ENCODE measurements at regions not wholly inside any gene's neighbourhood (a gene's known extent, or its start where the extent isn't known, plus 50 kb on each side); places are given as distances from the start of the nearest gene placed in this dataset.
"Not testable (repeated sequence)": the region's sequence is repeated elsewhere in the genome, so short reads cannot be mapped to it uniquely, and the experiment has no call there.

DNA sequence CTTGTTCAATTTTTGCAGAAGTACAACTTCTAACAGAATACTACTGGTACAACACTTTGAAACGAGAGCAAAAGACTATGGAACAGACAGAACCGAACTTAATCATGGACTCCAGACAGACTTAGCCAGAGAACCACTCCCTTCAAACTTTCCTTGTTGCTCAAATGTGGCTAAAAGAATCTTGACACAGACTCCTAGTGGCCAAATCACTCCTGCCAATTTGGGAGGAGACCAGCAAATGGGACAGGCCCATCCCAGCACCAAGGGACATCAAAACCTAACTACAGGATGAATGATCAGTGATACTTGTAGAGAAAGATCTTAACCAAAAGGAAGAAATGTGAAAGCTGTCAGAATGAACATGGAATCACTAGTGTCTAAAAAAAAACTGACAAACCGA is 154.0 kb downstream of the MATN1 start:
- no peak overlapping the region for H3K4me3 ChIP-seq (ENCODE audit: low read depth, low read length)
- in situ Hi-C loops (cut with HindIII; ENCODE audit: low sequenced_read_pairs): no loop called here
- TF ChIP-seq, protein P1, sequence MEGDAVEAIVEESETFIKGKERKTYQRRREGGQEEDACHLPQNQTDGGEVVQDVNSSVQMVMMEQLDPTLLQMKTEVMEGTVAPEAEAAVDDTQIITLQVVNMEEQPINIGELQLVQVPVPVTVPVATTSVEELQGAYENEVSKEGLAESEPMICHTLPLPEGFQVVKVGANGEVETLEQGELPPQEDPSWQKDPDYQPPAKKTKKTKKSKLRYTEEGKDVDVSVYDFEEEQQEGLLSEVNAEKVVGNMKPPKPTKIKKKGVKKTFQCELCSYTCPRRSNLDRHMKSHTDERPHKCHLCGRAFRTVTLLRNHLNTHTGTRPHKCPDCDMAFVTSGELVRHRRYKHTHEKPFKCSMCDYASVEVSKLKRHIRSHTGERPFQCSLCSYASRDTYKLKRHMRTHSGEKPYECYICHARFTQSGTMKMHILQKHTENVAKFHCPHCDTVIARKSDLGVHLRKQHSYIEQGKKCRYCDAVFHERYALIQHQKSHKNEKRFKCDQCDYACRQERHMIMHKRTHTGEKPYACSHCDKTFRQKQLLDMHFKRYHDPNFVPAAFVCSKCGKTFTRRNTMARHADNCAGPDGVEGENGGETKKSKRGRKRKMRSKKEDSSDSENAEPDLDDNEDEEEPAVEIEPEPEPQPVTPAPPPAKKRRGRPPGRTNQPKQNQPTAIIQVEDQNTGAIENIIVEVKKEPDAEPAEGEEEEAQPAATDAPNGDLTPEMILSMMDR (IDR thresholded peaks at IDR 0.05; ENCODE audit: low read depth, low read length, missing control alignments): no peak
- no peak for DNase-seq (ENCODE audit: low read depth)

DNA sequence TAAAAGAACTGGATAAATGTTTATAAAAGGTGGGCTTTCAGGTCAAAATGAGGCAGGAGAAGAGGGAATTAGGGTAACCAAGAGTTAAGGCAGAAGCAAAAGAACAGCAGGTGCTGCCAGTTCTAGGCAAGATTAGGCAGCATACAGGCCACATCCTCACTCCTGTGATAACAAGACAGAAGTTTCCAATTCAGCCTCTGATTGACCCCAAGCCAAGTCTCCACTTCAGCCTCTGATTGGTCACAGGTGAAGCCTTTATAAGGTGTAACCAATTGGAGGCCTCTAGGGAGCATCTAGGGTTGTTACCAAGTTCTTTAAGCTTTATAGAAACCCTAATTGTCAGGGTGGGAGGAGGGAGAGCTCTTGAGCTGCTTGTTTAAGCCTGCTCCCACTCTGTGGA is 160.8 kb downstream of the MATN1 start:
- in situ Hi-C loops (cut with HindIII; ENCODE audit: low sequenced_read_pairs): no loop called here
- DNase-seq (ENCODE audit: low read depth): no peak
- H3K4me3 ChIP-seq (ENCODE audit: low read depth, low read length): no peak overlapping the region
- TF ChIP-seq, protein P1 (IDR thresholded peaks at IDR 0.05; ENCODE audit: low read depth, low read length, missing control alignments): no peak

DNA sequence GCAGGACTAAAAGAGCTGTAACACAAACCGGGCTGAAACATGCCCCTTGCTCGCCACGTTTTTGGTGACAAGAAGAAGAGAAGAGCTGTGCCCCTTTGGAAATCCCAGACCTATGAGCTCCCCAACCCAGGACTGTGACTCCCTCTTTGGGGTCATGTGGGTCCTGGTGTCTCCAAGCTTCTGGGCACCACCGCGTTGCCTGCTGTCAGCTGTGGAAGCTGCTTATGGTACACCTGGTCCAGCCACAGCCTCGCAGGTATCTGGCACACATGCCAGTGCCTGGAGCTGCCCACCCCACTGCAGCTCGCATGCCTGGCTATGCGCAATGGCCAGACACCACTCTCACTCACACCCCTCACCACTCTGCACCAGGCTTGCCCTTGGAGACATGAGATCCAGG is 171.8 kb downstream of the MATN1 start:
- TF ChIP-seq, protein P1 (IDR thresholded peaks at IDR 0.05; ENCODE audit: low read depth, low read length, missing control alignments): no peak
- in situ Hi-C loops (cut with HindIII; ENCODE audit: low sequenced_read_pairs): no loop called here
- no peak overlapping the region for H3K4me3 ChIP-seq (ENCODE audit: low read depth, low read length)
- no peak for DNase-seq (ENCODE audit: low read depth)

DNA sequence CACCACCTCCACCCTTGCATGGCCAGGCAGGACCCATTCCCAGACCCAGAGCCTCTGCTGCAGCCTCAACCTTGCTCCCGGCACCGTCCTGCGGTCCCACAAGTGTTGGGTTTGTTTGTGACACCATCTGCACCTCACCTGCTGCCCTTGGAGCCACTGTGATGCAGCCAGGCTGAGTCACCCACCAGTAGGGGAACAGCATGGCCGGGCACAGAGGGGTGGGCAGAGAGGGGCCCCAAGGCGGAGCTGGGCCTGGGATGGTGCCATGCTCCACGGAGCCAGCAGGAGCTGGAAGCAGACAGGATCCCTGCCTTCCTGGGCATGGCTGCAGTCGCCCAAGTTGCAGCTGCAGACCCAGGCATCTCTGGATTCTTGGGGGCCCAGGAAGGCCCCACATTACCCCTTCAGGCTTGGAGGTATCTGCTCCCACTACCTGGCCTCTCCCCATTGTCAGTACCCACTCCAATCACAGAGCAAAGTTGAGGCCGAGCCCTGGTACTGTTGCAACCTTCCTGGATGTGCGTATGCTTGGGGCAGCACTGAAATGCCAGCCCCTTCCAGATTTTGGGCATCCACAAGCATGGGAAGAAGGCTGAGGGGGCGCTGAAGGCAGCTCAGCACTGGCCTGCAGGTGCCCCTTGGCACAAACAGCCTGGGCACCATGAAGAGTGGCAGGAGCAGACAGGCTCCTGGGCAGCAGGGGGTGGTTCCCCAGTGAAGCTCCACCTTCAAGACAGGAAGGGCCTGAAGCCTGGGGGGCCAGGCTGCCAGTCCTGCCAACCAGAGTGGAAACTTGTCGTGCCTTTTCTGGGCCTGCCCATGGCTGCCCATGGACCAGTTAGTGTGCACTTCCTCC is 172.8 kb downstream of the MATN1 start:
- no peak for DNase-seq (ENCODE audit: low read depth)
- in situ Hi-C loops (cut with HindIII; ENCODE audit: low sequenced_read_pairs): no loop called here
- TF ChIP-seq, protein P1 (IDR thresholded peaks at IDR 0.05; ENCODE audit: low read depth, low read length, missing control alignments): no peak
- H3K4me3 ChIP-seq (ENCODE audit: low read depth, low read length): no peak overlapping the region

DNA sequence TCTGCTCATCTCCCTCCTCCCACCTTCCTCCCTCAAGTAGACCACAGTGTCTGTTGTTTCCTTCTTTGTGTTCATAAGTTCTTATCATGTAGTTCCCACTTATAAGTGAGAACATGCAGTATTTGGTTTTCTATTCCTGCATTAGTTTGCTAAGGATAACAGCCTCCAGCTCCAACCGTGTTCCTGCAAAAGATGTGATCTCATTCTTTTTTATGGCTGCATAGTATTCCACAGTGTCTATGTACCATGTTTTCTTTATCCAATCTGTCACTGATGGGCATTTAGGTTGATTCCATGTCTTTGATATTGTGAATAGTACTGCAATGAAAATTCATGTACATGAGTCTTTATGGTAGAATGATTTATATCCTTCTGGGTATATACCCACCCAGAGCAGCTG is 173.5 kb downstream of the MATN1 start:
- H3K4me3 ChIP-seq (ENCODE audit: low read depth, low read length); DNase-seq (ENCODE audit: low read depth); in situ Hi-C loops (cut with HindIII; ENCODE audit: low sequenced_read_pairs): not testable (repeated sequence)

DNA sequence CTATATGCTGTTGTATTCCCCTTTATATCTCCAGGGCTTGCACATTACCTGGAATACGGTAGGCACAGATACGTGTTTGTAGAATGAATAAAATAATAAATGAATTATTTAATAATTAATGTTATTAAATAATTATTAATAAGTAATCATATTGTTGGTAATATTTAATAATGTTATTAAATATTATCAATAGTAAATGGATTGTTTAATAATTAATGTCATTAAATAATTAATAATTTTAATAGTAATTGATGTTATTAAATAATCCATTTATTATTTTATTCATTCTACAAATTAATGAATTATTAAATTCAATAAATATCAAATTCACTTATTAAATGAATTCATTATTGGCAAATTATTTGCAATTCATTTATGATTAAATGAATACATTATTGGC is 175.1 kb downstream of the MATN1 start:
- DNase-seq (ENCODE audit: low read depth): no peak
- no peak overlapping the region for H3K4me3 ChIP-seq (ENCODE audit: low read depth, low read length)
- in situ Hi-C loops (cut with HindIII; ENCODE audit: low sequenced_read_pairs): no loop called here
- TF ChIP-seq, protein P1 (IDR thresholded peaks at IDR 0.05; ENCODE audit: low read depth, low read length, missing control alignments): no peak

DNA sequence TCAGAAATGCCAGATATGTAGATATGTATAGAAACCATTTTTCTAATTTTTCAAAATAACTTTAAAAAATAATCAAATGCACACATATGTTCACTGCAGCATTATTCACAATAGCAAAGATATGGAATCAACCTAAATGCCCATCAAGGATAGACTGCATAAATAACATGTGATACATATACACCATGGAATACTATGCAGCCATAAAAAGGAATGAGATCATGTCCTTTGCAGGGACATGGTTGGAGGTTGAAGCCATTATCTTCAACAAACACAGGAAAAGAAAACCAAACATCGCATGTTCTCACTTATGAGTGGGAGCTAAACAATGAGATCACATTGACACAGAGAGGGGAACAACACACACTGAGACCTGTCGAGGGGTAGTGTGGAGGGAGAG is 176.1 kb downstream of the MATN1 start:
- H3K4me3 ChIP-seq (ENCODE audit: low read depth, low read length); in situ Hi-C loops (cut with HindIII; ENCODE audit: low sequenced_read_pairs); DNase-seq (ENCODE audit: low read depth): not testable (repeated sequence)
